Keratinocyte (primary cell): ENCODE measurements at regions not wholly inside any gene's neighbourhood (a gene's known extent, or its start where the extent isn't known, plus 50 kb on each side); places are given as distances from the start of the nearest gene placed in this dataset.

Experiments used
- EZH2 ChIP-seq: IDR thresholded peaks from one replicate; pipeline ENCODE4 v1.6.1; 2012; ENCODE audit warnings: inconsistent platforms, mild to moderate bottlenecking, low read length, moderate library complexity
- TF ChIP-seq, protein P1 (sequence below), 3 experiments: IDR thresholded peaks in 1 of 3; conservative IDR thresholded peaks in 1 of 3; optimal IDR thresholded peaks in 1 of 3; 2 replicates in 2 of 3; 3 replicates in 1 of 3; pipeline versions ENCODE3 to v1.5.1; 2011; ENCODE audit warnings: low read length in 3 of 3, mild to moderate bottlenecking in 3 of 3, moderate library complexity in 2 of 3, control low read depth in 1 of 3, inconsistent platforms in 1 of 3; ENCODE audit not compliant: insufficient read depth in 2 of 3; ENCODE audit errors: extremely low read depth in 1 of 3

DNA sequence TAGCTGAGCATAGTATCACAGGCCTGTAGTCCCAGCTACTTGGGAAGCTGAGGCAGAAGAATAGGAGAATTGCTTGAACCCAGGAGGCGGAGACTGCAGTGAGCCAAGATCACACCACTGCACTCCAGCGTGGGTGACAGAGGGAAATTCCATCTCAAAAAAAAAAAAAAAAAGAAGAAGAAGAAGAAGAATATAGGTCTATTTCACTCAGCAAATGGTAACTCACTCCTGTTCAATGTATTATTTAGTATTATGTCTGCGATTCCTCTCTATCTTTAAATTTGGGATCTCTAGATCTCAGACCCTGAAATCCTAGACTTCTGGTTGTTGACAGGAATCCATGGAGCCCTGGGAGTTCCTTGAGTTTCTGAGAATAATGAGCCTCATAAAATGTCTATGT lies 98.6 kb downstream of the HFE start:
- TF ChIP-seq, protein P1, sequence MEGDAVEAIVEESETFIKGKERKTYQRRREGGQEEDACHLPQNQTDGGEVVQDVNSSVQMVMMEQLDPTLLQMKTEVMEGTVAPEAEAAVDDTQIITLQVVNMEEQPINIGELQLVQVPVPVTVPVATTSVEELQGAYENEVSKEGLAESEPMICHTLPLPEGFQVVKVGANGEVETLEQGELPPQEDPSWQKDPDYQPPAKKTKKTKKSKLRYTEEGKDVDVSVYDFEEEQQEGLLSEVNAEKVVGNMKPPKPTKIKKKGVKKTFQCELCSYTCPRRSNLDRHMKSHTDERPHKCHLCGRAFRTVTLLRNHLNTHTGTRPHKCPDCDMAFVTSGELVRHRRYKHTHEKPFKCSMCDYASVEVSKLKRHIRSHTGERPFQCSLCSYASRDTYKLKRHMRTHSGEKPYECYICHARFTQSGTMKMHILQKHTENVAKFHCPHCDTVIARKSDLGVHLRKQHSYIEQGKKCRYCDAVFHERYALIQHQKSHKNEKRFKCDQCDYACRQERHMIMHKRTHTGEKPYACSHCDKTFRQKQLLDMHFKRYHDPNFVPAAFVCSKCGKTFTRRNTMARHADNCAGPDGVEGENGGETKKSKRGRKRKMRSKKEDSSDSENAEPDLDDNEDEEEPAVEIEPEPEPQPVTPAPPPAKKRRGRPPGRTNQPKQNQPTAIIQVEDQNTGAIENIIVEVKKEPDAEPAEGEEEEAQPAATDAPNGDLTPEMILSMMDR (optimal IDR thresholded peaks at IDR 0.05 in 1 of 3, IDR thresholded peaks at IDR 0.05 in 1 of 3, conservative IDR thresholded peaks at IDR 0.05 in 1 of 3; ENCODE audit: extremely low read depth in 1 of 3, insufficient read depth in 2 of 3, low read length in 3 of 3): no peak
- TF ChIP-seq EZH2: no peak
